ENCODE measurements at regions not wholly inside any gene's neighbourhood (a gene's known extent, or its start where the extent isn't known, plus 50 kb on each side); places are given as distances from the start of the nearest gene placed in this dataset.

DNA sequence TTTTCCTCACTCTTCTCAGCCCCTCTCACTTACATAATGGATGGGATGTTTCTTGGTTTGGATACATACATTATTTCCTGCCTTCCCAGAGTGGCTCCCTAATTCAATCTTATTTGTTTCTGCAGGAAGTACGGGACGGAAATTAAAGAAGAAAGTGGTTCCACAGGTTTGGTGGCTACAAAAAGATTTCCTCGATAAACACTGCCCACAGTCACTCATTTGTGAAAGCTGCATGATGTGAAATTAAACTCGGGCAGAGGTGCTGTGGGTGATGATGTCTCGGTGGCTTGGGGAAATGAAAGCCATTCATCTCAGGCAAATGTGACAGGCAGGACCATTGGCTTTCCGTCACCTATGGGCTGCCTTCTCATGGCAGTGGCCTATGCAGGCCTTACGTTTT lies 119.5 kb upstream of the KCNG1 start:
- CTCF ChIA-PET: no interaction called here
- POLR2A ChIA-PET (ENCODE audit: unreplicated experiment): no interaction called here
- TF ChIP-seq EZH2phosphoT487 (IDR thresholded peaks at IDR 0.05; ENCODE audit: borderline replicate concordance, low read length) (no peak), EZH2 (IDR thresholded peaks at IDR 0.05; ENCODE audit: low read length, unreplicated experiment) (no peak)
- TF ChIP-seq, protein P1, sequence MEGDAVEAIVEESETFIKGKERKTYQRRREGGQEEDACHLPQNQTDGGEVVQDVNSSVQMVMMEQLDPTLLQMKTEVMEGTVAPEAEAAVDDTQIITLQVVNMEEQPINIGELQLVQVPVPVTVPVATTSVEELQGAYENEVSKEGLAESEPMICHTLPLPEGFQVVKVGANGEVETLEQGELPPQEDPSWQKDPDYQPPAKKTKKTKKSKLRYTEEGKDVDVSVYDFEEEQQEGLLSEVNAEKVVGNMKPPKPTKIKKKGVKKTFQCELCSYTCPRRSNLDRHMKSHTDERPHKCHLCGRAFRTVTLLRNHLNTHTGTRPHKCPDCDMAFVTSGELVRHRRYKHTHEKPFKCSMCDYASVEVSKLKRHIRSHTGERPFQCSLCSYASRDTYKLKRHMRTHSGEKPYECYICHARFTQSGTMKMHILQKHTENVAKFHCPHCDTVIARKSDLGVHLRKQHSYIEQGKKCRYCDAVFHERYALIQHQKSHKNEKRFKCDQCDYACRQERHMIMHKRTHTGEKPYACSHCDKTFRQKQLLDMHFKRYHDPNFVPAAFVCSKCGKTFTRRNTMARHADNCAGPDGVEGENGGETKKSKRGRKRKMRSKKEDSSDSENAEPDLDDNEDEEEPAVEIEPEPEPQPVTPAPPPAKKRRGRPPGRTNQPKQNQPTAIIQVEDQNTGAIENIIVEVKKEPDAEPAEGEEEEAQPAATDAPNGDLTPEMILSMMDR (conservative IDR thresholded peaks at IDR 0.05; ENCODE audit: low read depth, low read length): no peak
- no peaks in the 10 kb centered on the region for H3K79me2 ChIP-seq (ENCODE audit: low read length)
- H3K4me3 ChIP-seq (ENCODE audit: low read length): 0 out of 2 replicates have a peak overlapping the region, but pooled peaks have one; percentile 0
- no peaks in the 10 kb centered on the region for H3K27me3 ChIP-seq (ENCODE audit: low read length)
- peak; percentile 86 for DNase-seq
- BruUV-seq (replicated peaks): no TSS peak
- peak overlapping the region; percentile 40; the same call in 1 of the 2 replicates for H3K9ac ChIP-seq (ENCODE audit: low read length)
- no peaks in the 10 kb centered on the region for H3F3A ChIP-seq (ENCODE audit: low read length, unreplicated experiment)
- H3K9me3 ChIP-seq (ENCODE audit: low read length): no peaks in the 10 kb centered on the region
- no peaks in the 10 kb centered on the region for H3K36me3 ChIP-seq (ENCODE audit: low read depth, low read length)
- peak overlapping the region; percentile 80 for H3K27ac ChIP-seq (ENCODE audit: low read length)
- H4K20me1 ChIP-seq (ENCODE audit: low read length): no peaks in the 10 kb centered on the region
- peak overlapping the region; percentile 61 for H3K4me2 ChIP-seq (ENCODE audit: low read length)
- H2AFZ ChIP-seq (ENCODE audit: low read length): peak overlapping the region; percentile 15; the same call in 1 of the 2 replicates
- ATAC-seq: no peak; the same call in 1 of the 2 replicates
- H3K9me2 ChIP-seq (replicated peaks; ENCODE audit: low read length): no peaks in the 10 kb centered on the region
- intact Hi-C loops (cut with micrococcal nuclease): no loop called here
- H3K4me1 ChIP-seq (ENCODE audit: insufficient read depth, low read length): peaks cover 26% of the 10 kb centered on the region

DNA sequence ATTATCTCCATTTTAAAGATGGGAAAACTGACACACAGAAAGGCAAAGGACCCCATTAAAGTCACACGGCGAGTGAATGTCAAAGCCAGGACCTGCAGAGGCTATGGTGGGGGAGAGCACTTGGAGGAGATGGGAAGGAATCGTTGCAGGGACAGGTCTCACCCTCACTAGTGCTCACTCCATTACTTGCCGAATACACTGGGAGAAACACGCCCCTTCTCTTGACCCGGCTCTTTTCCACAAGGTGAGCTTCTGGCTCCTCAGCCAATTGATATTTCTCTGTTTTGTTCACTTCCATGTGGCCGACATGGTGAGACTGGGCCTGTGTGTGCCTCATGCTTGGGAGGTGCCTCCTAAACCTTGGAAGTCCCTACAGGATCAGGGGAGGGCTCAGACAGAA lies 117.8 kb upstream of the KCNG1 start:
- Histone ChIP-seq H3K9me3 (ENCODE audit: low read length) (no peaks in the 10 kb centered on the region), H3K4me1 (ENCODE audit: insufficient read depth, low read length) (peaks cover 36% of the 10 kb centered on the region), H3K36me3 (ENCODE audit: low read depth, low read length) (no peaks in the 10 kb centered on the region), H2AFZ (ENCODE audit: low read length) (no peak overlapping the region), H3K4me2 (ENCODE audit: low read length) (no peak overlapping the region), H3K27me3 (ENCODE audit: low read length) (no peaks in the 10 kb centered on the region), H3F3A (ENCODE audit: low read length, unreplicated experiment) (no peaks in the 10 kb centered on the region), H3K9ac (ENCODE audit: low read length) (no peak overlapping the region), H3K4me3 (ENCODE audit: low read length) (no peak overlapping the region), H3K9me2 (replicated peaks; ENCODE audit: low read length) (no peaks in the 10 kb centered on the region), H3K79me2 (ENCODE audit: low read length) (no peaks in the 10 kb centered on the region), H3K27ac (ENCODE audit: low read length) (no peak overlapping the region), H4K20me1 (ENCODE audit: low read length) (no peaks in the 10 kb centered on the region)
- DNase-seq: no peak
- TF ChIP-seq, protein P1 (conservative IDR thresholded peaks at IDR 0.05; ENCODE audit: low read depth, low read length): no peak
- TF ChIP-seq EZH2phosphoT487 (IDR thresholded peaks at IDR 0.05; ENCODE audit: borderline replicate concordance, low read length) (no peak), EZH2 (IDR thresholded peaks at IDR 0.05; ENCODE audit: low read length, unreplicated experiment) (no peak)
- intact Hi-C loops (cut with micrococcal nuclease): no loop called here
- no peak for ATAC-seq
- ChIA-PET POLR2A (ENCODE audit: unreplicated experiment) (no interaction called here), CTCF (no interaction called here)
- no TSS peak for BruUV-seq (replicated peaks)

DNA sequence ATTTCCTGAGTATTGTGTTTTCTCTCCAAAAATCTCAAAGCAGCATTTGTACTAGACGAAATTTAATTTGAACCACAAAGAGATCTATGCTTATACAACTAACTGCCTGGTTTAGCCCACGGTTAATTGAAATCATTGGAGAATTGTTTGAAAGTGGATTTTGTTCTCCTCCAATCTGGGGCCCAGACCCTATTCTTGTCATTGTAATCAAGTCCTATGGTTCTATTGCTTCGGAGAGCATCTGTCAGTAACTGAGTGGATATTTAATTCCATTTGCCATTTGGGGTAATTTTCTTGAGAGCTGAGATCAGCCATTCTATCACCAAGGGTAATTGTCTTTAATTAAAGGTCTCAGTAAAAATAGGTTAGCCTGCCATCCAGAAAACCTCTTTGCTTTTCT lies 117.0 kb upstream of the KCNG1 start:
- H3K4me2 ChIP-seq (ENCODE audit: low read length): no peak overlapping the region
- no peak overlapping the region for H3K9ac ChIP-seq (ENCODE audit: low read length)
- CTCF ChIA-PET: no interaction called here
- no peaks in the 10 kb centered on the region for H3K36me3 ChIP-seq (ENCODE audit: low read depth, low read length)
- no peak overlapping the region for H2AFZ ChIP-seq (ENCODE audit: low read length)
- ATAC-seq (no peak), DNase-seq (no peak)
- intact Hi-C loops (cut with micrococcal nuclease): no loop called here
- H3K27me3 ChIP-seq (ENCODE audit: low read length): no peaks in the 10 kb centered on the region
- POLR2A ChIA-PET (ENCODE audit: unreplicated experiment): no interaction called here
- no peaks in the 10 kb centered on the region for H3K9me2 ChIP-seq (replicated peaks; ENCODE audit: low read length)
- TF ChIP-seq EZH2phosphoT487 (IDR thresholded peaks at IDR 0.05; ENCODE audit: borderline replicate concordance, low read length): no peak
- TF ChIP-seq, protein P1 (conservative IDR thresholded peaks at IDR 0.05; ENCODE audit: low read depth, low read length): no peak
- TF ChIP-seq EZH2 (IDR thresholded peaks at IDR 0.05; ENCODE audit: low read length, unreplicated experiment): no peak
- H3K4me1 ChIP-seq (ENCODE audit: insufficient read depth, low read length): peaks cover 36% of the 10 kb centered on the region
- H3K79me2 ChIP-seq (ENCODE audit: low read length): no peaks in the 10 kb centered on the region
- no peaks in the 10 kb centered on the region for H3F3A ChIP-seq (ENCODE audit: low read length, unreplicated experiment)
- no peak overlapping the region for H3K27ac ChIP-seq (ENCODE audit: low read length)
- no peaks in the 10 kb centered on the region for H4K20me1 ChIP-seq (ENCODE audit: low read length)
- no TSS peak for BruUV-seq (replicated peaks)
- H3K4me3 ChIP-seq (ENCODE audit: low read length): no peak overlapping the region
- no peaks in the 10 kb centered on the region for H3K9me3 ChIP-seq (ENCODE audit: low read length)

All from PC-3 (cell line).